SK-N-SH treated with all-trans-retinoic acid at 6 μM for 48 hours (cell line): ENCODE measurements at regions not wholly inside any gene's neighbourhood (a gene's known extent, or its start where the extent isn't known, plus 50 kb on each side); places are given as distances from the start of the nearest gene placed in this dataset.

Experiments
- ATAC-seq: fragments of 200-7000 bp; cut with Tn5 transposase; 3 replicates; pipeline ENCODE4 v1.9.1; 2020; ENCODE audit warnings: mild to moderate bottlenecking, moderate library complexity
- ARNTL ChIP-seq: fragments of 450-650 bp; formaldehyde crosslinking; IDR thresholded peaks from 2 replicates; pipeline ENCODE4 v1.5.0; 2020; ENCODE audit warnings: low read depth, mild to moderate bottlenecking, moderate library complexity, borderline replicate concordance
- BACH2 ChIP-seq: fragments of 250-450 bp; sonication (Bioruptor Pico); IDR thresholded peaks from 2 replicates; pipeline ENCODE4 v1.9.0; 2021; ENCODE audit warnings: mild to moderate bottlenecking, borderline replicate concordance
- CREB5 ChIP-seq: fragments of 250-450 bp; sonication (Bioruptor Pico); IDR thresholded peaks from 2 replicates; pipeline ENCODE4 v1.5.1; 2020; ENCODE audit warnings: low read depth, mild to moderate bottlenecking, moderate library complexity
- CSDC2 ChIP-seq: fragments of 250-450 bp; sonication (Bioruptor Pico); IDR thresholded peaks from 2 replicates; pipeline ENCODE4 v1.5.0; 2020; ENCODE audit warnings: mild to moderate bottlenecking, moderate library complexity
- ESRRG ChIP-seq: fragments of 250-450 bp; sonication (Bioruptor Pico); IDR thresholded peaks from 2 replicates; pipeline ENCODE4 v1.6.1; 2021; ENCODE audit warnings: mild to moderate bottlenecking
- GLIS3 ChIP-seq: fragments of 250-450 bp; sonication (Bioruptor Pico); IDR thresholded peaks from 2 replicates; pipeline ENCODE4 v1.5.0; 2020; ENCODE audit warnings: mild to moderate bottlenecking, moderate library complexity
- ISL1 ChIP-seq: fragments of 250-450 bp; sonication (Bioruptor Pico); IDR thresholded peaks from 2 replicates; pipeline ENCODE4 v2.1.2; 2022; ENCODE audit warnings: mild to moderate bottlenecking, moderate library complexity
- PATZ1 ChIP-seq: fragments of 250-450 bp; sonication (Bioruptor Pico); IDR thresholded peaks from 2 replicates; pipeline ENCODE4 v1.8.0; 2020; ENCODE audit warnings: mild to moderate bottlenecking, moderate library complexity, borderline replicate concordance
- POU6F1 ChIP-seq: fragments of 250-450 bp; sonication (Bioruptor Pico); IDR thresholded peaks from 2 replicates; pipeline ENCODE4 v1.8.0; 2021; ENCODE audit warnings: low read depth, mild to moderate bottlenecking, moderate library complexity, borderline replicate concordance
- PPARA ChIP-seq: fragments of 250-450 bp; sonication (Bioruptor Pico); IDR thresholded peaks from 2 replicates; pipeline ENCODE4 v1.5.0; 2020; ENCODE audit warnings: mild to moderate bottlenecking, borderline replicate concordance
- RARB ChIP-seq: fragments of 250-450 bp; sonication (Bioruptor Pico); IDR thresholded peaks from 2 replicates; pipeline ENCODE4 v1.8.0; 2021; ENCODE audit warnings: mild to moderate bottlenecking, moderate library complexity
- TCF4 ChIP-seq: fragments of 250-450 bp; sonication (Bioruptor Pico); IDR thresholded peaks from 2 replicates; pipeline ENCODE4 v1.8.0; 2021; ENCODE audit warnings: mild to moderate bottlenecking, moderate library complexity, borderline replicate concordance
- TOX ChIP-seq: fragments of 250-450 bp; sonication (Bioruptor Pico); IDR thresholded peaks from 2 replicates; pipeline ENCODE4 v1.8.0; 2021; ENCODE audit warnings: mild to moderate bottlenecking, moderate library complexity, borderline replicate concordance
- TSHZ2 ChIP-seq: fragments of 250-450 bp; sonication (Bioruptor Pico); IDR thresholded peaks from 2 replicates; pipeline ENCODE4 v1.5.0; 2020; ENCODE audit warnings: mild to moderate bottlenecking, moderate library complexity
- ZC3H10 ChIP-seq: fragments of 250-450 bp; sonication (Bioruptor Pico); IDR thresholded peaks from 2 replicates; pipeline ENCODE4 v1.5.1; 2021; ENCODE audit warnings: mild to moderate bottlenecking, moderate library complexity
- ZFP3 ChIP-seq: fragments of 250-450 bp; sonication (Bioruptor Pico); IDR thresholded peaks from 2 replicates; pipeline ENCODE4 v1.5.0; 2020; ENCODE audit warnings: mild to moderate bottlenecking, moderate library complexity
- ZFP30 ChIP-seq: fragments of 450-650 bp; formaldehyde crosslinking; IDR thresholded peaks from 2 replicates; pipeline ENCODE4 v1.5.0; 2022; ENCODE audit warnings: mild to moderate bottlenecking, moderate library complexity
- ZNF8 ChIP-seq: fragments of 450-650 bp; formaldehyde crosslinking; IDR thresholded peaks from 2 replicates; pipeline ENCODE4 v1.5.0; 2020; ENCODE audit warnings: mild to moderate bottlenecking, moderate library complexity

GRCh38 chr1:209427277-209427676 is 156.2 kb upstream of the CAMK1G start (continued):
- no peak for TF ChIP-seq PATZ1 (CRISPR knock-in tag)
- TF ChIP-seq ZNF8, result no peak
- no peak for TF ChIP-seq ARNTL
- no peak for TF ChIP-seq TCF4 (CRISPR knock-in tag)
- TF ChIP-seq ZFP3 (CRISPR knock-in tag), result no peak

- no peak for TF ChIP-seq ESRRG (CRISPR knock-in tag)
- no peak for TF ChIP-seq ZNF8
- no peak for TF ChIP-seq RARB (CRISPR knock-in tag)
- TF ChIP-seq GLIS3 (CRISPR knock-in tag), result no peak
- TF ChIP-seq ZC3H10 (CRISPR knock-in tag), result no peak
- no peak for TF ChIP-seq TOX
- TF ChIP-seq PPARA (CRISPR knock-in tag), result no peak
- TF ChIP-seq ZFP30 (CRISPR knock-in tag), result no peak
- TF ChIP-seq BACH2, result no peak
- TF ChIP-seq ISL1 (CRISPR knock-in tag), result no peak
- no peak for TF ChIP-seq CREB5 (CRISPR knock-in tag)
- TF ChIP-seq TSHZ2 (CRISPR knock-in tag), result no peak
- TF ChIP-seq PATZ1 (CRISPR knock-in tag), result no peak
- TF ChIP-seq, all 23 proteins: peak for 0
- no peak for ATAC-seq
Observed at GRCh38 chr1:209427811-209428210, 155.7 kb upstream of the CAMK1G start.

- TF ChIP-seq CSDC2 (CRISPR knock-in tag), result no peak
- no peak for TF ChIP-seq RARB (CRISPR knock-in tag)
- no peak for TF ChIP-seq POU6F1 (CRISPR knock-in tag)
- TF ChIP-seq TCF4 (CRISPR knock-in tag), result no peak
- no peak for TF ChIP-seq CREB5 (CRISPR knock-in tag)
- TF ChIP-seq ZC3H10 (CRISPR knock-in tag), result no peak
- TF ChIP-seq PPARA (CRISPR knock-in tag), result no peak
- ATAC-seq, result no peak
Observed at GRCh38 chr1:209428241-209428921, 155.1 kb upstream of the CAMK1G start.
